NB4 (cell line): ENCODE measurements at regions not wholly inside any gene's neighbourhood (a gene's known extent, or its start where the extent isn't known, plus 50 kb on each side); places are given as distances from the start of the nearest gene placed in this dataset.

ENCODE experiments used
- CTCF ChIP-seq: IDR thresholded peaks from one replicate; pipeline ENCODE4 v1.5.1; 2012; ENCODE audit warnings: low read depth, low read length
- MYC ChIP-seq: IDR thresholded peaks from 2 replicates; pipeline ENCODE4 v1.6.1; 2011; ENCODE audit warnings: low read depth, low read length

- TF ChIP-seq MYC (no peak), CTCF (no peak)
Measured at GRCh38 chr12:89863968-89864367, 155.3 kb upstream of the ATP2B1 start.
